ENCODE measurements at regions not wholly inside any gene's neighbourhood (a gene's known extent, or its start where the extent isn't known, plus 50 kb on each side); places are given as distances from the start of the nearest gene placed in this dataset.

DNA sequence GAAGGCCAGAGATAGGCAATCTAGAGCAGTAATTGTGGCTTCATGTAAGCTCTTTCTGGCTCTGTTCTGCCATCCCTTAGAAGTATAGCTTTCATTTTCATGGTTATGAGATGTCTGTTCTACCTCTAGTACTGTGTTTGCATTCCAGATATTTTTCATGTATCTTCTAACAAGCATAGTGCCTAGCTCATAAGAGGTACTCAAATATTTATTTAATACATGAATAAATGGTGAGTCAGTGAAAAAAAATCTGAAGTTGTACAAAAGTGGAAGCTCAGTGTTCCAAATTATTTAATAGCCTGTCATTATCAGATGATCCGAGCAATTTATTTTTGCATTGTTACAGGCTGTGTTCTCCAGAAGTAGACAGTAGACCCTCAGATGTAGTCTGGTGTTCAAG, 64.3 kb downstream of the OXSM start:
- Histone ChIP-seq H3K27ac (no peak overlapping the region), H3K9me3 (no peaks in the 10 kb centered on the region), H3K36me3 (no peaks in the 10 kb centered on the region), H3K4me1 (no peaks in the 10 kb centered on the region), H3K4me3 (no peak overlapping the region), H3K27me3 (no peaks in the 10 kb centered on the region)
- WGBS, 2 donors: 67 to 68% methylated on average over 1 of the region's 1 CpG
- TF ChIP-seq POLR2A (IDR thresholded peaks at IDR 0.05) (no peak), EP300 (IDR thresholded peaks at IDR 0.05) (no peak)
- TF ChIP-seq, protein P1, sequence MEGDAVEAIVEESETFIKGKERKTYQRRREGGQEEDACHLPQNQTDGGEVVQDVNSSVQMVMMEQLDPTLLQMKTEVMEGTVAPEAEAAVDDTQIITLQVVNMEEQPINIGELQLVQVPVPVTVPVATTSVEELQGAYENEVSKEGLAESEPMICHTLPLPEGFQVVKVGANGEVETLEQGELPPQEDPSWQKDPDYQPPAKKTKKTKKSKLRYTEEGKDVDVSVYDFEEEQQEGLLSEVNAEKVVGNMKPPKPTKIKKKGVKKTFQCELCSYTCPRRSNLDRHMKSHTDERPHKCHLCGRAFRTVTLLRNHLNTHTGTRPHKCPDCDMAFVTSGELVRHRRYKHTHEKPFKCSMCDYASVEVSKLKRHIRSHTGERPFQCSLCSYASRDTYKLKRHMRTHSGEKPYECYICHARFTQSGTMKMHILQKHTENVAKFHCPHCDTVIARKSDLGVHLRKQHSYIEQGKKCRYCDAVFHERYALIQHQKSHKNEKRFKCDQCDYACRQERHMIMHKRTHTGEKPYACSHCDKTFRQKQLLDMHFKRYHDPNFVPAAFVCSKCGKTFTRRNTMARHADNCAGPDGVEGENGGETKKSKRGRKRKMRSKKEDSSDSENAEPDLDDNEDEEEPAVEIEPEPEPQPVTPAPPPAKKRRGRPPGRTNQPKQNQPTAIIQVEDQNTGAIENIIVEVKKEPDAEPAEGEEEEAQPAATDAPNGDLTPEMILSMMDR (IDR thresholded peaks at IDR 0.05): no peak
- no peak for DNase-seq (ENCODE audit: low spot score in 2 of 2)

DNA sequence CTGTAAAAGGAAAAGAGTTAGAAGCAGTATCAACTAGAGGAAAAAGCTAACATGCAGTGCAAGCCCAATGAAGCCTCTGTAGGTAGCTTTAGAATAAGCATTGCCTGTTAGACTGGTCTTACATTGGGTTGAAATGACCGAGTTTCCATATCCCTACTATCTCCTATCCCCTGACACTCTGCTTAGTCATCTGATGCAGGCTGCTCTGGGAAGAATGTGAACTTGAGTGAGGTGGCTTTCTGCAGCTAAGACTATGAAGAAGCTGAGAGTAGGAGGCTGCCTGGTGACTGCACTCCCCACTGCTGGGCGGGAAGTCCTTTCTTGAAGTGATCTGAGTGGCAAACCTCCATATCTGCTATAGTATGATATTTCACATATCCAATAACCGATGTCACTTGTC, 64.7 kb downstream of the OXSM start:
- no peaks in the 10 kb centered on the region for H3K9me3 ChIP-seq
- 91 to 94% methylated on average over 3 of the region's 3 CpGs for WGBS, 2 donors
- H3K27me3 ChIP-seq: no peaks in the 10 kb centered on the region
- H3K4me1 ChIP-seq: no peaks in the 10 kb centered on the region
- no peak overlapping the region for H3K4me3 ChIP-seq
- TF ChIP-seq, protein P1 (IDR thresholded peaks at IDR 0.05): no peak
- no peak for TF ChIP-seq EP300 (IDR thresholded peaks at IDR 0.05)
- no peak overlapping the region for H3K27ac ChIP-seq
- H3K36me3 ChIP-seq: no peaks in the 10 kb centered on the region
- no peak for DNase-seq (ENCODE audit: low spot score in 2 of 2)

DNA sequence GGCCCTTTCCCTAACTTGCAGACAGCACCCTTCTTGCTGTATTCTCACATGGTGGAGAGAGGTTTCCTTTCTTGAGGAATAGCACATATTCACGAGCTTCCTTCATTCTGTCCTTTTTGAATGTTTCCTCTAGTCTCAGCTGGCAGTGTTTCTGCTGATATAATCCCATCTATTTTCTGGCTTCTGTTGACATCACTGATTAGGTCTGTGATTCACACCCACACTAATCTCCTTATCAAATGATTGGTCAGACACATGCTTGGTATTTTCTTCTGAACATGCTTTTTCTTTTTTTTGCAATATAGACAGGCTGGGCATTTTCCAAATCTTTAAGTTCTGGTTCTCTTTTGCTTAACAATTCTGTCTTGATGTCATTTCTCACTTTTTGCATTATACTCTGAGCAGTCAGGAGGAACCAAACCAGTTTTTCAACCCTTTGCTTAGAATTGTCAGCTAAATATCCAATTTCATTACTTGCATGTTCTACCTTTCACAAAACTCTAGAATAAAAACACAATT, 65.4 kb downstream of the OXSM start:
- Histone ChIP-seq H3K27me3 (no peaks in the 10 kb centered on the region), H3K36me3 (no peaks in the 10 kb centered on the region), H3K4me1 (no peaks in the 10 kb centered on the region), H3K27ac (no peak overlapping the region), H3K9me3 (peaks cover 0 to 4% (median 0%) of the 10 kb centered on the region in 4 donors), H3K4me3 (no peak overlapping the region)
- WGBS, 2 donors: 43 to 67% methylated on average over 1 of the region's 1 CpG
- no peak for DNase-seq (ENCODE audit: low spot score in 2 of 2)
- TF ChIP-seq POLR2A (IDR thresholded peaks at IDR 0.05) (no peak), EP300 (IDR thresholded peaks at IDR 0.05) (no peak)
- TF ChIP-seq, protein P1 (IDR thresholded peaks at IDR 0.05): no peak

DNA sequence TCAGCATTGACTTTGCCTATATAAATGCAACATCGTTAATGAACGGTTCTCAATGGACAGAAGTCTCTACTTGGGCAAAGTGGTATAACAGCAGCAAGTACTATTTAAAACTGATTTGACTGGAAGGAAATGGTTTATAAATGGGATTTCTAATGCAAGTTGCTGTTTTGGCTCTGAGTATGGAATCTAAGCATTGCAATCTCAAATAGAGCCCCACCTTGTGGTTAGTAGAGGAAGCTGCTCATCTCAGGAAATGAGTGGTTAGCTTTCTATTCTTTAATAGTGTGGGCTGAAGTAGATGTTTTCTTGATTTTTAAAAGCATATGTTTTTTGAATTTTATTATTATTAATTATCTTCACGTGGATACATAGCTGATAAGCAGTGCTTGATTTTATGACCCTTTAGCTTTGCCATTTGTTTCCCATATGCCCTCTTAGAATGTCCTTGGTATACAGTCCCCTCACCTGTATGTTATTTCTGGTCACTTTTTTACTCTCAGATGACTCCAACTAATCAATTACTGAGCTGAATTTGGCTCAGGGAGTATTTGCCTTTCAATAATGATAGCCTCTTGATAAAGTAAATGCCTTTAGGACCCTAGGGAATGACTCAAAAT, 67.1 kb downstream of the OXSM start:
- DNase-seq (ENCODE audit: low spot score in 2 of 2): peak in 1 of 2 donors; percentile 10
- no peak overlapping the region for H3K4me3 ChIP-seq
- peaks cover 0 to 7% (median 0%) of the 10 kb centered on the region in 4 donors for H3K9me3 ChIP-seq
- TF ChIP-seq POLR2A (IDR thresholded peaks at IDR 0.05): no peak
- no peak for TF ChIP-seq EP300 (IDR thresholded peaks at IDR 0.05)
- TF ChIP-seq, protein P1 (IDR thresholded peaks at IDR 0.05): peak; percentile 45 to 63 (median 48)
- 69 to 70% methylated on average over 3 of the region's 3 CpGs for WGBS, 2 donors
- no peaks in the 10 kb centered on the region for H3K4me1 ChIP-seq
- H3K27ac ChIP-seq: no peak overlapping the region
- no peaks in the 10 kb centered on the region for H3K27me3 ChIP-seq
- no peaks in the 10 kb centered on the region for H3K36me3 ChIP-seq

DNA sequence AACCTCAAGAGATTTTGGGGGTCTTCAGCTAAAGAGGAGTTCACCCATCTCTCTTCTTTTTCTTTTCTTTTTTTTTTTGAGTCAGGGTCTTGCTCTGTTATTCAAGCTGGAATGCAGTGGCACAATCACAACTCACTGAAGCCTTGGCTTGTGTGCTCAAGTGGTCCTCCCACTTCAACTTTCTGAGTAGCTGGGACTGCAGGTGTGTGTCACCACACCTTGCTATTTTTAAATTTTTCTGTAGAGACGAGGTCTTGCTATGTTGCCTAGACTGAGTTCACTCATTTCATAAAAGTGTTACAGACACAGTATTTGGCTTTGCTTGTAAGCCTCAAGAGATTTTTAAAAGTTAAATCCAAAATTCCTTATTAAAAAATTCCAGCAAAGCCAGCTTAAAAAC, 71.7 kb downstream of the OXSM start:
- TF ChIP-seq, protein P1 (IDR thresholded peaks at IDR 0.05): no peak
- TF ChIP-seq POLR2A (IDR thresholded peaks at IDR 0.05) (no peak), EP300 (IDR thresholded peaks at IDR 0.05) (no peak)
- H3K36me3 ChIP-seq: no peaks in the 10 kb centered on the region
- no peaks in the 10 kb centered on the region for H3K27me3 ChIP-seq
- no peak overlapping the region for H3K27ac ChIP-seq
- 85 to 88% methylated on average over 1 of the region's 1 CpG for WGBS, 2 donors
- no peak overlapping the region for H3K4me3 ChIP-seq
- H3K4me1 ChIP-seq: no peaks in the 10 kb centered on the region
- DNase-seq (ENCODE audit: low spot score in 2 of 2): no peak
- H3K9me3 ChIP-seq: peaks cover 0 to 7% (median 0%) of the 10 kb centered on the region in 4 donors

All from tibial nerve (tissue), 4 donors.